PC-3 (cell line): ENCODE measurements at regions not wholly inside any gene's neighbourhood (a gene's known extent, or its start where the extent isn't known, plus 50 kb on each side); places are given as distances from the start of the nearest gene placed in this dataset.

Experiments
- ATAC-seq: fragments of 200-7000 bp; cut with Tn5 transposase; 2 replicates; pipeline ENCODE4 v1.9.1; 2020; ENCODE audit warnings: mild to moderate bottlenecking, moderate library complexity
- BruUV-seq: library from RNA; stranded (reverse); fragments of 400-500 nt; replicated peaks from 2 replicates; lab custom pipeline; 2021; lab: Mats Ljungman, UMichigan
- CTCF ChIA-PET: fragments of 300-600 bp; sonication (Branson Sonifier 250); formaldehyde crosslinking; loops from one replicate; lab custom pipeline; 2022; ENCODE audit warnings: antibody characterized with exemption; lab: Charles Lee
- POLR2A ChIA-PET: fragments of 300-600 bp; sonication (Branson Sonifier 250); formaldehyde crosslinking; loops from one replicate; lab custom pipeline; 2022; ENCODE audit warnings: antibody characterized with exemption; ENCODE audit not compliant: unreplicated experiment; lab: Charles Lee
- DNase-seq: peaks from one replicate; pipeline ENCODE4 v3.0.0-alpha.2; 2015
- H2AFZ ChIP-seq: fragments of 300-600 bp; sonication (generic); 2 replicates; pipeline ENCODE4 v1.6.0; 2016; ENCODE audit warnings: antibody characterized with exemption, low read length
- H3F3A ChIP-seq: fragments of 300-600 bp; sonication (generic); one replicate; pipeline ENCODE4 v1.6.0; 2017; ENCODE audit warnings: antibody characterized with exemption, low read length, control low read depth, mild to moderate bottlenecking; ENCODE audit not compliant: unreplicated experiment
- H3K27ac ChIP-seq: fragments of 300-600 bp; sonication (generic); 2 replicates; pipeline ENCODE4 v1.5.1; 2016; ENCODE audit warnings: mild to moderate bottlenecking, low read length
- H3K27me3 ChIP-seq: fragments of 300-600 bp; sonication (generic); 2 replicates; pipeline ENCODE4 v1.6.1; 2016; ENCODE audit warnings: low read length, mixed read lengths
- H3K36me3 ChIP-seq: fragments of 300-600 bp; sonication (generic); 2 replicates; pipeline ENCODE4 v1.6.1; 2016; ENCODE audit warnings: low read depth, mixed run types, low read length, mixed read lengths
- H3K4me1 ChIP-seq: fragments of 300-600 bp; sonication (generic); 2 replicates; pipeline ENCODE4 v1.5.1; 2016; ENCODE audit warnings: low read length; ENCODE audit not compliant: insufficient read depth
- H3K4me2 ChIP-seq: fragments of 300-600 bp; sonication (generic); 2 replicates; pipeline ENCODE4 v1.6.0; 2016; ENCODE audit warnings: low read length
- H3K4me3 ChIP-seq: fragments of 300-600 bp; sonication (generic); 2 replicates; pipeline ENCODE4 v1.5.1; 2016; ENCODE audit warnings: mild to moderate bottlenecking, low read length, mixed read lengths
- H3K79me2 ChIP-seq: fragments of 300-600 bp; sonication (generic); 2 replicates; pipeline ENCODE4 v1.6.1; 2017; ENCODE audit warnings: low read length, mixed read lengths
- H3K9ac ChIP-seq: fragments of 300-600 bp; sonication (generic); 2 replicates; pipeline ENCODE4 v1.6.0; 2016; ENCODE audit warnings: mild to moderate bottlenecking, low read length
- H3K9me2 ChIP-seq: fragments of 300-600 bp; sonication (generic); replicated peaks from 2 replicates; pipeline ENCODE4 v1.6.1; 2016; ENCODE audit warnings: mixed run types, low read length, mixed read lengths
- H3K9me3 ChIP-seq: fragments of 300-600 bp; sonication (generic); 2 replicates; pipeline ENCODE4 v1.6.1; 2016; ENCODE audit warnings: low read length, mixed read lengths
- H4K20me1 ChIP-seq: fragments of 300-600 bp; sonication (generic); 2 replicates; pipeline ENCODE4 v1.6.1; 2016; ENCODE audit warnings: low read length, mixed read lengths
- EZH2 ChIP-seq: fragments of 300-600 bp; sonication (generic); IDR thresholded peaks from one replicate; pipeline ENCODE4 v1.6.1; 2017; ENCODE audit warnings: antibody characterized with exemption, mild to moderate bottlenecking, low read length; ENCODE audit not compliant: unreplicated experiment
- EZH2phosphoT487 ChIP-seq: fragments of 300-600 bp; sonication (generic); IDR thresholded peaks from 2 replicates; pipeline ENCODE4 v1.6.1; 2018; ENCODE audit warnings: mild to moderate bottlenecking, antibody characterized with exemption, low read length, borderline replicate concordance
- intact Hi-C: fragments of 100-400 bp; cut with micrococcal nuclease; formaldehyde crosslinking; loops from 2 replicates; pipeline ENCODE4 v1.9.0; 2023
- TF ChIP-seq, protein P1 (sequence below): fragments of 300-600 bp; sonication (generic); conservative IDR thresholded peaks from 2 replicates; pipeline ENCODE4 v1.5.1; 2017; ENCODE audit warnings: antibody characterized with exemption, low read depth, mild to moderate bottlenecking, low read length

DNA sequence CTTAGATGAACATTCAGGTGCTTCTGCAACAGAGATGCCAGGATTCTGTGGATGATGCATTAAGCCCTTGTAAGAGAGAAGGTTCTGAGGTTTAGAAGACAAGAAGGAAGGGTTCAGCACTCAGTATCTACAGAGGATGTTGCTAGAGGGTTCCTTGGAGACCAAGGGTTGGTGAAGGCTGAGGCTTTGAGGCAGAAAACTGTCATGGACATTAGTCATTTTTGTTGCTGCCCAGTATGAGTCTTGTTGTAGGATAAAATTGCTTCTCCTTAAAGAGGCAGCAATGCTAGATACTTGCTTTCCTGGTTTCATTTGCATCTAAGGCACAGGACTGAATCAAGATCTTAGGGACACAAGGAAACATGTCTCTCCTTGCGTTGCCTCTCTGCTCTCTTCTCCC lies 319.4 kb upstream of the NFIA start:
- Histone ChIP-seq H3K4me2 (no peak overlapping the region), H3K4me3 (no peak overlapping the region), H3K9me3 (no peaks in the 10 kb centered on the region), H3K9ac (no peak overlapping the region), H2AFZ (no peak overlapping the region), H3K79me2 (no peaks in the 10 kb centered on the region), H4K20me1 (no peaks in the 10 kb centered on the region), H3K27me3 (peaks cover 29% of the 10 kb centered on the region), H3K4me1 (no peaks in the 10 kb centered on the region), H3K27ac (no peak overlapping the region), H3K9me2 (no peaks in the 10 kb centered on the region), H3K36me3 (no peaks in the 10 kb centered on the region), H3F3A (no peaks in the 10 kb centered on the region)
- BruUV-seq: no TSS peak
- intact Hi-C loops: loop anchor here (10.0 kb wide), 1 partner anchor 788 kb away; no protein-coding TSS in a partner anchor
- TF ChIP-seq EZH2 (no peak), EZH2phosphoT487 (no peak)
- TF ChIP-seq, protein P1, sequence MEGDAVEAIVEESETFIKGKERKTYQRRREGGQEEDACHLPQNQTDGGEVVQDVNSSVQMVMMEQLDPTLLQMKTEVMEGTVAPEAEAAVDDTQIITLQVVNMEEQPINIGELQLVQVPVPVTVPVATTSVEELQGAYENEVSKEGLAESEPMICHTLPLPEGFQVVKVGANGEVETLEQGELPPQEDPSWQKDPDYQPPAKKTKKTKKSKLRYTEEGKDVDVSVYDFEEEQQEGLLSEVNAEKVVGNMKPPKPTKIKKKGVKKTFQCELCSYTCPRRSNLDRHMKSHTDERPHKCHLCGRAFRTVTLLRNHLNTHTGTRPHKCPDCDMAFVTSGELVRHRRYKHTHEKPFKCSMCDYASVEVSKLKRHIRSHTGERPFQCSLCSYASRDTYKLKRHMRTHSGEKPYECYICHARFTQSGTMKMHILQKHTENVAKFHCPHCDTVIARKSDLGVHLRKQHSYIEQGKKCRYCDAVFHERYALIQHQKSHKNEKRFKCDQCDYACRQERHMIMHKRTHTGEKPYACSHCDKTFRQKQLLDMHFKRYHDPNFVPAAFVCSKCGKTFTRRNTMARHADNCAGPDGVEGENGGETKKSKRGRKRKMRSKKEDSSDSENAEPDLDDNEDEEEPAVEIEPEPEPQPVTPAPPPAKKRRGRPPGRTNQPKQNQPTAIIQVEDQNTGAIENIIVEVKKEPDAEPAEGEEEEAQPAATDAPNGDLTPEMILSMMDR: no peak
- no peak for ATAC-seq
- ChIA-PET POLR2A (no interaction called here), CTCF (no interaction called here)
- no peak for DNase-seq

DNA sequence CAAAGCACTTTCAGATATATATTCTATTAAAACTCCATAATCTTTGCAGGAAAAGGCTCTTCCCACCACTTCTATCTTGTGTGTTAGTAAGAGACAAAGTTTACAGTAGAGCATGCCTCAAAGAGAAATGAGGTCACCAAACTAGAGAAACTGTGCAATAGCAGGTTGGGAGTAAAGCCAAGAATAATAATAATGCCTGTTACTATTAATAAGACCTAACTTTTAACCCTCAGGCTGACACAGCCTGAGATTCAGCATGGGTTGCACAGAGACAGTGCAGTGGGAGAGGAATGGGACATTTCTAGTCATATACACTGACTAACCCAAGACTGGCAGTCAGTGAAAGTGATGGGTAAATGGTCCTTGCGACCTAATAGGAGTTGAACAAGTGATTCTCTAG lies 320.2 kb upstream of the NFIA start:
- intact Hi-C loops: loop anchor here (10.0 kb wide), 1 partner anchor 787 kb away; no protein-coding TSS in a partner anchor
- POLR2A ChIA-PET: no interaction called here
- H3K4me1 ChIP-seq: no peaks in the 10 kb centered on the region
- no peak overlapping the region for H3K4me3 ChIP-seq
- peaks cover 32% of the 10 kb centered on the region for H3K27me3 ChIP-seq
- H3K9me2 ChIP-seq: no peaks in the 10 kb centered on the region
- H3F3A ChIP-seq: no peaks in the 10 kb centered on the region
- ATAC-seq (no peak), DNase-seq (no peak)
- no peaks in the 10 kb centered on the region for H3K9me3 ChIP-seq
- CTCF ChIA-PET: no interaction called here
- no peak overlapping the region for H3K9ac ChIP-seq
- H3K27ac ChIP-seq: no peak overlapping the region
- BruUV-seq: no TSS peak
- no peaks in the 10 kb centered on the region for H4K20me1 ChIP-seq
- H2AFZ ChIP-seq: no peak overlapping the region
- no peak overlapping the region for H3K4me2 ChIP-seq
- TF ChIP-seq EZH2phosphoT487 (no peak), EZH2 (no peak)
- TF ChIP-seq, protein P1: no peak
- no peaks in the 10 kb centered on the region for H3K36me3 ChIP-seq
- H3K79me2 ChIP-seq: no peaks in the 10 kb centered on the region

DNA sequence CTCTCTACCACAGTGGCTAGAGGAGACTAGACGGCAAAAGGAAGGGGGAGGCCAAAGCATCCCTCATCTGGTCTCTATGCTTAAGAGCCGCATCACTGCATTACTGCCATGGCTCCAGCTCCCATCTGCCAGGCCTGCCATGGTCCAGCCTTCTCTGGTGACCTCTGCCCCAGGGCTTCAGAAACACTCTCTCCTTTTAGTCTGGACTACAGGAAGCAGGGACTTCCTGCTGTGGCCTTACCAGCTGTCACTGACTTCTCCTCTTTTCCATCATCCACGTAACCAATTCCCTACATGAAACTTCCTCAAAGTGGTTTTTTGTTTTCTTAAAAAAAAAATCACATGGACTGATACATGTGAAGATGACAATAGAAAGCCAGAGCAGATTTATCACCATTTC lies 323.1 kb upstream of the NFIA start:
- ATAC-seq (no peak), DNase-seq (no peak)
- TF ChIP-seq EZH2phosphoT487 (no peak), EZH2 (no peak)
- TF ChIP-seq, protein P1: no peak
- Histone ChIP-seq H3K9ac (no peak overlapping the region), H3K9me3 (no peaks in the 10 kb centered on the region), H3K4me3 (no peak overlapping the region), H4K20me1 (no peaks in the 10 kb centered on the region), H3K4me2 (no peak overlapping the region), H3K36me3 (no peaks in the 10 kb centered on the region), H3K27me3 (peaks cover 35% of the 10 kb centered on the region), H3K9me2 (no peaks in the 10 kb centered on the region), H3F3A (no peaks in the 10 kb centered on the region), H2AFZ (no peak overlapping the region), H3K27ac (no peak overlapping the region), H3K4me1 (no peaks in the 10 kb centered on the region), H3K79me2 (no peaks in the 10 kb centered on the region)
- ChIA-PET CTCF (no interaction called here), POLR2A (no interaction called here)
- BruUV-seq: no TSS peak
- intact Hi-C loops: no loop called here
